Brain microvascular endothelial cell (primary cell): ENCODE measurements at regions not wholly inside any gene's neighbourhood (a gene's known extent, or its start where the extent isn't known, plus 50 kb on each side); places are given as distances from the start of the nearest gene placed in this dataset.

Experiments
- DNase-seq: peaks from one replicate; pipeline ENCODE4 v3.0.0-alpha.2; 2020
- H3K27ac ChIP-seq: fragments of 250-450 bp; sonication (Bioruptor Pico); 2 replicates; pipeline ENCODE4 v1.5.1; 2020; ENCODE audit warnings: mild to moderate bottlenecking, moderate library complexity
- H3K27me3 ChIP-seq: fragments of 250-450 bp; sonication (Bioruptor Pico); replicated peaks from 2 replicates; pipeline ENCODE4 v1.5.1; 2020; ENCODE audit warnings: mild to moderate bottlenecking
- H3K36me3 ChIP-seq: fragments of 250-450 bp; sonication (Bioruptor Pico); replicated peaks from 2 replicates; pipeline ENCODE4 v1.5.1; 2020; ENCODE audit warnings: mild to moderate bottlenecking
- H3K4me3 ChIP-seq: 2 replicates; pipeline ENCODE4 v1.5.1; 2011; ENCODE audit warnings: low read depth, mild to moderate bottlenecking, control low read depth, low read length, moderate library complexity
- in situ Hi-C: cut with HindIII; loops from 2 replicates; pipeline ENCODE4 v1.10.0; 2017; ENCODE audit warnings: low sequenced_read_pairs, low pct_ligation_motif_present
- TF ChIP-seq, protein P1 (sequence below): IDR thresholded peaks from 2 replicates; pipeline ENCODE4 v1.5.1; 2011; ENCODE audit warnings: low read depth, mild to moderate bottlenecking, moderate library complexity, low read length, control low read depth, inconsistent platforms; ENCODE audit errors: missing control alignments

DNA sequence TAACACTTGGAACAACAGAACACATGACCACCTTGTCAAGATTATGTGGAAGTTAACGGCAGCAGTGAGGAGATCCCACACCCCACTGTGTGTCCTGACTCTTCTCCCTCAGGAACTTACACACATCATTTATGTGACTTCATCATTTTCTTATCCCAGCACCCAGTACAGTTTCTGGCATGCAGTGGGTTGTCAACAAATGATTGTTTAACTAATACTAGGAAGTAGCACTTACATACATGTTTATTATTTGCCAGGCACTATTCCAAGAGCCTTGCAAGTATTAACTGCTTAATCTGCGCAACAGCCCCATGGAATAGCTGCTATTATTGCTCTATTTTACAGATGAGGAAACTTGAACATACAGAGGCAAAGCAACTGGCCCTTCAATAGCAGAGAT is 391.5 kb downstream of the TXNL1 start:
- H3K4me3 ChIP-seq, result no peak overlapping the region
- no peaks in the 10 kb centered on the region for H3K27me3 ChIP-seq
- DNase-seq, result no peak
- H3K27ac ChIP-seq, result no peak overlapping the region
- in situ Hi-C loops, result no loop called here
- no peaks in the 10 kb centered on the region for H3K36me3 ChIP-seq
- TF ChIP-seq, protein P1, sequence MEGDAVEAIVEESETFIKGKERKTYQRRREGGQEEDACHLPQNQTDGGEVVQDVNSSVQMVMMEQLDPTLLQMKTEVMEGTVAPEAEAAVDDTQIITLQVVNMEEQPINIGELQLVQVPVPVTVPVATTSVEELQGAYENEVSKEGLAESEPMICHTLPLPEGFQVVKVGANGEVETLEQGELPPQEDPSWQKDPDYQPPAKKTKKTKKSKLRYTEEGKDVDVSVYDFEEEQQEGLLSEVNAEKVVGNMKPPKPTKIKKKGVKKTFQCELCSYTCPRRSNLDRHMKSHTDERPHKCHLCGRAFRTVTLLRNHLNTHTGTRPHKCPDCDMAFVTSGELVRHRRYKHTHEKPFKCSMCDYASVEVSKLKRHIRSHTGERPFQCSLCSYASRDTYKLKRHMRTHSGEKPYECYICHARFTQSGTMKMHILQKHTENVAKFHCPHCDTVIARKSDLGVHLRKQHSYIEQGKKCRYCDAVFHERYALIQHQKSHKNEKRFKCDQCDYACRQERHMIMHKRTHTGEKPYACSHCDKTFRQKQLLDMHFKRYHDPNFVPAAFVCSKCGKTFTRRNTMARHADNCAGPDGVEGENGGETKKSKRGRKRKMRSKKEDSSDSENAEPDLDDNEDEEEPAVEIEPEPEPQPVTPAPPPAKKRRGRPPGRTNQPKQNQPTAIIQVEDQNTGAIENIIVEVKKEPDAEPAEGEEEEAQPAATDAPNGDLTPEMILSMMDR, result no peak

DNA sequence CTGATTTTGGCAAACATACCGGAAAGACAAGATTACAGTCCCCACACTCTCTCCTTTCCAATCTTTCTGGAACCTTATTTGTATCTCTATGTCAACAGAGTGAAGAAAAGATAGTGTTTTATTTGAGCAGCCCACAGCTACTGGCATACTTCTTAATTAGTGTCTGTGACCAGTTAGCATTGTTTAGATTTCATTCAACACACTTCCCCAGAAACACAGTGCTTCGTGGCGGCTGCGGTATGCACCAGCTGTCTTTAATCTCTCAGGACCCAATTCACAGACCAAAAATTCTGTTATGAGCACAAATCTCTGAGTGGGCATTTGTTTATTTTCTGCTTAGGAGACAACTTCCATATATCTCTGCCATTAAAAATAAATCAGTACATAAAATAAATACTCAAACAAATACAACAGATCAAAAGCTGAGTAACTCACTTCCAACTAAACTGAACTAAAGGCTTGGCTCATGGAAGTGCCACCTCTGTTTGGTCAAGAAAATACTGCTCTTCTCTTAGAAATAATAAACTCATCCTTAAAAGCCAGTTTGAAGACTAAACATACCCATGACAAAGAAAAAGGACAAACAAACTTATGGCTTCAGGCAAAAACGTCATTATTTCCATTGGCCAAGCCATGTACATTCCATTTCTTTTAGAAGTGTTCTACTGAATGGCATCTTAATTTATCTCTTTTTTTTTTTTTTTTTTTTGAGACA is 392.4 kb downstream of the TXNL1 start:
- in situ Hi-C loops, result no loop called here
- TF ChIP-seq, protein P1, result no peak
- no peaks in the 10 kb centered on the region for H3K36me3 ChIP-seq
- H3K4me3 ChIP-seq, result no peak overlapping the region
- no peak overlapping the region for H3K27ac ChIP-seq
- no peaks in the 10 kb centered on the region for H3K27me3 ChIP-seq
- DNase-seq, result no peak

DNA sequence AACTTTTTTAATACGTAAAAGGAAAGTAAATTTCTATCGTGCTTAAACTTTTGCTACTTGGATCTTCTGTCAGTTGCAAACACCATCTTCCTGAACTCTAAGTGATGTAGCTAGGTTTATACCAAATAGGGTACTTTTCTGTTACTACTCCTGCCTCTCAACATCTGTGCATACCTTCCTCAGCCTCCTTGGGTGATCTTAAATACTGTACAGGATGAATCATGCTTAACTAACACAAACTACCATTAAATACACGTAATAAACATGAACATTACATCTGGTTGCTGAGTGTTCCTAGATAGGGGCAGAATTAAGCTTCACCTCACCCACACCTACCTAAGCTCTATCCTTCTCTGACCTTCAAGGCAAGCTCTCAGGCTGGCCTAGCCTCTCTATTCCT is 398.0 kb downstream of the TXNL1 start:
- in situ Hi-C loops, result no loop called here

DNA sequence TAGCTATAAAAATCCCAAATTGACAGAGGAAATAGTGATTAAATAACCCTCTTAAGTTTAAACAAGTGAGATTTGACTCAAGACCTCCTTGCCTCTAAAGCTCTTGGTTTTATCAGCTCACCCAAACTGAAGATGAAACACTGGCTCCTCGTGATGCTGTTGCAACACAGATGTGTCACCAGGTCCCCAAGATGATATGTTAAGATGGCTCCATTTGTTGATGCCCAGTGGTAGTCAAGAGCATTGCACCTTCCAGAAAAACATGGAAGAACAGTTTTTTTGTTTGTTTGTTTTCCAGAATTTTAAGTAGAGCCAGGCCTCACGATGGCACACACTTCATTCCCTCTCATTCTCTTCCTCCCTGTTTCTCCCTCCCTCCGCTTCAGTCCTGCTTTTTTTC is 399.8 kb downstream of the TXNL1 start:
- no peaks in the 10 kb centered on the region for H3K36me3 ChIP-seq
- no peak overlapping the region for H3K27ac ChIP-seq
- in situ Hi-C loops, result no loop called here
- no peak for DNase-seq
- TF ChIP-seq, protein P1, result peak; percentile 47
- no peaks in the 10 kb centered on the region for H3K27me3 ChIP-seq
- H3K4me3 ChIP-seq, result no peak overlapping the region

More for the DNA sequence above, 398.0 kb downstream of the TXNL1 start:
- H3K4me3 ChIP-seq, result no peak overlapping the region
- DNase-seq, result no peak
- no peak overlapping the region for H3K27ac ChIP-seq
- TF ChIP-seq, protein P1, result no peak
- H3K27me3 ChIP-seq, result no peaks in the 10 kb centered on the region
- H3K36me3 ChIP-seq, result no peaks in the 10 kb centered on the region

DNA sequence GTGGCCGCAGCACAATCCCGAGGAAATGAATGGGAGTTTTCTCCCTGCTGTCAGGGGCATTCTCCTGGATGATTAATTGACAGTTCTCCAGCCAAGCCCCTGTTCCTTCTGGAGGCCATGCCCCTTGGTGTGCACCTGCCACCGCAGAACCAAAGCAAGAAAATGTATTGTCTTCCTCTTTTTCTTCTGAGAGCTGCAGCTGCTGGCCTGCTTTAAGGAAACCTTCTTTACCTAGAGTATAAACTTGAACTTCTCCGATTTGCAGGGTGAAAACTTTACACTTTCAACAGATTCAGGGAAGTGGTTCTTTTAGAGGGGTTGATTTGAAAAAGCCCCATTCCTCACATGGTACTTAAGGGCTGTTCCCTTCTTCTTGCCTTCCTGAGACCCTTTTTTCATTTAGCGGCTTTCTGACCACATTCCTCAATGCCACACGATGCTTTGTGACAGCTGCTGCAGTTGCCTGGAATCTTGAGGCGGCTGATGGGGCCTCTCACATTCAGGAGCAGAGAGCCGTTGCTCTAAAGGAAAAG is 402.8 kb downstream of the TXNL1 start:
- in situ Hi-C loops, result no loop called here
- Histone ChIP-seq H3K27ac (no peak overlapping the region), H3K36me3 (no peaks in the 10 kb centered on the region), H3K4me3 (no peak overlapping the region), H3K27me3 (no peaks in the 10 kb centered on the region)
- DNase-seq, result no peak
- TF ChIP-seq, protein P1, result no peak

DNA sequence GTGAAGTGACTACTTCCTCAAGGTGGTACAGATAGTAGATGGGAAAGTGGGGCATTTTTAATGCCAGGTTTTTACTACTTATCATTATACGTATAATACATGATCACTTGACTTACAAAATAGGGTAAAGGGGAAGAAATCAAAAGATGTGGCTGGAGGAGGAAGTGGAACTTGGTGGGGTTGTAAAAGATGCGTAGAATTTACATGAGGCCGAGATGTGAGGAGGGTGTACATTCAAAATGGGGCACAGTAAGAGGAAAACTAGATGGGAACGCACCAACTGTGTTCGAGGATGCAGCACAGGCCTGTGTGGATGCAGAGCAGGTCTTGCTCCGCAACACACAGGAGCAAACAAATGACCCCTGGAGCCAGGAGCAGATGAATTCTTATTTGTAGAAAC is 403.3 kb downstream of the TXNL1 start:
- no peaks in the 10 kb centered on the region for H3K27me3 ChIP-seq
- H3K4me3 ChIP-seq, result no peak overlapping the region
- DNase-seq, result no peak
- in situ Hi-C loops, result no loop called here
- TF ChIP-seq, protein P1, result no peak
- H3K27ac ChIP-seq, result no peak overlapping the region
- no peaks in the 10 kb centered on the region for H3K36me3 ChIP-seq
